OCI-LY1 (cell line): ENCODE measurements at regions not wholly inside any gene's neighbourhood (a gene's known extent, or its start where the extent isn't known, plus 50 kb on each side); places are given as distances from the start of the nearest gene placed in this dataset.

Experiments used
- H2AFZ ChIP-seq: fragments of 200-600 bp; sonication (generic), shearing (Covaris generic); 2 replicates; pipeline ENCODE4 v1.6.0; 2014; ENCODE audit warnings: antibody characterized with exemption, mild to moderate bottlenecking, low read length
- H3F3A ChIP-seq: fragments of 200-600 bp; sonication (generic), shearing (Covaris generic); 2 replicates; pipeline ENCODE4 v1.6.0; 2014; ENCODE audit warnings: mild to moderate bottlenecking, antibody characterized with exemption, low read length, moderate library complexity; ENCODE audit not compliant: insufficient read depth
- H3K27ac ChIP-seq: fragments of 200-600 bp; sonication (generic); 2 replicates; pipeline ENCODE4 v1.5.1; 2014; ENCODE audit warnings: low read length, mixed run types, mild to moderate bottlenecking, low read depth; ENCODE audit not compliant: poor library complexity, severe bottlenecking
- H3K27me3 ChIP-seq: fragments of 200-600 bp; sonication (generic); 2 replicates; pipeline ENCODE4 v1.6.0; 2014; ENCODE audit warnings: antibody characterized with exemption, mild to moderate bottlenecking, low read length, moderate library complexity; ENCODE audit not compliant: insufficient read depth
- H3K36me3 ChIP-seq: fragments of 200-600 bp; sonication (generic); 2 replicates; pipeline ENCODE4 v1.6.1; 2014; ENCODE audit warnings: mild to moderate bottlenecking, antibody characterized with exemption, low read length, moderate library complexity, mixed read lengths; ENCODE audit not compliant: insufficient read depth
- H3K4me1 ChIP-seq: fragments of 200-600 bp; sonication (generic); 2 replicates; pipeline ENCODE4 v1.5.1; 2014; ENCODE audit warnings: mild to moderate bottlenecking, low read length, moderate library complexity; ENCODE audit not compliant: insufficient read depth, severe bottlenecking
- H3K4me2 ChIP-seq: fragments of 200-600 bp; sonication (generic), shearing (Covaris generic); 2 replicates; pipeline ENCODE4 v1.6.1; 2014; ENCODE audit warnings: low read length
- H3K4me3 ChIP-seq: fragments of 200-600 bp; sonication (generic); 2 replicates; pipeline ENCODE4 v1.5.1; 2014; ENCODE audit warnings: low read length, low read depth, mild to moderate bottlenecking, mixed read lengths; ENCODE audit not compliant: poor library complexity, severe bottlenecking
- H3K79me2 ChIP-seq: fragments of 200-600 bp; shearing (Covaris generic); 2 replicates; pipeline ENCODE4 v1.6.1; 2016; ENCODE audit warnings: mixed run types, low read length, mixed read lengths; ENCODE audit not compliant: insufficient read depth
- H3K9ac ChIP-seq: fragments of 200-600 bp; sonication (generic), shearing (Covaris generic); 2 replicates; pipeline ENCODE4 v1.6.1; 2014; ENCODE audit warnings: mild to moderate bottlenecking, low read length, mixed read lengths
- H3K9me2 ChIP-seq: fragments of 200-600 bp; sonication (generic), shearing (Covaris generic); 2 replicates; pipeline ENCODE4 v1.6.1; 2014; ENCODE audit warnings: low read depth, mild to moderate bottlenecking, low read length, mixed read lengths
- H3K9me3 ChIP-seq: fragments of 200-600 bp; shearing (Covaris generic); 2 replicates; pipeline ENCODE4 v1.6.1; 2014; ENCODE audit warnings: low read length, mixed read lengths
- H4K20me1 ChIP-seq: fragments of 200-600 bp; sonication (generic), shearing (Covaris generic); 2 replicates; pipeline ENCODE4 v1.6.0; 2016; ENCODE audit warnings: mild to moderate bottlenecking, low read length; ENCODE audit not compliant: insufficient read depth
- EZH2 ChIP-seq: fragments of 200-600 bp; sonication (generic), shearing (Covaris generic); IDR thresholded peaks from 2 replicates; pipeline ENCODE4 v1.8.0; 2017; ENCODE audit warnings: borderline replicate concordance, mixed run types, mild to moderate bottlenecking, antibody characterized with exemption, low read length, moderate library complexity, mixed read lengths
- TF ChIP-seq, protein P1 (sequence below): fragments of 200-600 bp; sonication (generic), shearing (Covaris generic); IDR thresholded peaks from 2 replicates; pipeline ENCODE4 v1.5.1; 2017; ENCODE audit warnings: mild to moderate bottlenecking, antibody characterized with exemption, low read length, moderate library complexity, mixed read lengths

DNA sequence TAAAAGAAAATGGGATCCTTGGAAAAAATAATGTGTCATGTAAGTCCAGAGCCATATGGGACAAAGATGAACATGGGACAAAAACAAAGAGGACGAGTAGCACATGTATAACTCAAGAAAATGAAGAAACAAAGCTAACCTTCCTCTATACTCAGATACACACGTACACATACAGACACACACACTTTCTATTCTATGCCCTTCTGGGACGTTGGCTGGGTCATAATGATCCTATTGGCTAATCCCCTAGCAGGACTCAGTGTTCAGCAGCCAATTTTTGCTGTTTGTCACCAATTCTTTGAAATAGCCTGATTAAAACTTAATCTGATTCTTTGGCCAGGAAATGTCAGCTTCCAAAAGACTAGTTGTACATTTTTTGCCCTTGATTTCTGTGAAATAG is 189.4 kb upstream of the FOXG1 start:
- Histone ChIP-seq H3K36me3 (no peaks in the 10 kb centered on the region), H3K9me3 (no peaks in the 10 kb centered on the region), H3K9me2 (no peaks in the 10 kb centered on the region), H3K4me1 (no peaks in the 10 kb centered on the region), H3K4me2 (no peak overlapping the region), H3K27me3 (no peaks in the 10 kb centered on the region), H3K4me3 (no peak overlapping the region), H3F3A (no peaks in the 10 kb centered on the region), H3K27ac (no peak overlapping the region), H4K20me1 (no peaks in the 10 kb centered on the region), H3K79me2 (no peaks in the 10 kb centered on the region), H3K9ac (no peak overlapping the region), H2AFZ (no peak overlapping the region)
- TF ChIP-seq, protein P1, sequence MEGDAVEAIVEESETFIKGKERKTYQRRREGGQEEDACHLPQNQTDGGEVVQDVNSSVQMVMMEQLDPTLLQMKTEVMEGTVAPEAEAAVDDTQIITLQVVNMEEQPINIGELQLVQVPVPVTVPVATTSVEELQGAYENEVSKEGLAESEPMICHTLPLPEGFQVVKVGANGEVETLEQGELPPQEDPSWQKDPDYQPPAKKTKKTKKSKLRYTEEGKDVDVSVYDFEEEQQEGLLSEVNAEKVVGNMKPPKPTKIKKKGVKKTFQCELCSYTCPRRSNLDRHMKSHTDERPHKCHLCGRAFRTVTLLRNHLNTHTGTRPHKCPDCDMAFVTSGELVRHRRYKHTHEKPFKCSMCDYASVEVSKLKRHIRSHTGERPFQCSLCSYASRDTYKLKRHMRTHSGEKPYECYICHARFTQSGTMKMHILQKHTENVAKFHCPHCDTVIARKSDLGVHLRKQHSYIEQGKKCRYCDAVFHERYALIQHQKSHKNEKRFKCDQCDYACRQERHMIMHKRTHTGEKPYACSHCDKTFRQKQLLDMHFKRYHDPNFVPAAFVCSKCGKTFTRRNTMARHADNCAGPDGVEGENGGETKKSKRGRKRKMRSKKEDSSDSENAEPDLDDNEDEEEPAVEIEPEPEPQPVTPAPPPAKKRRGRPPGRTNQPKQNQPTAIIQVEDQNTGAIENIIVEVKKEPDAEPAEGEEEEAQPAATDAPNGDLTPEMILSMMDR = no peak
- TF ChIP-seq EZH2 = no peak

DNA sequence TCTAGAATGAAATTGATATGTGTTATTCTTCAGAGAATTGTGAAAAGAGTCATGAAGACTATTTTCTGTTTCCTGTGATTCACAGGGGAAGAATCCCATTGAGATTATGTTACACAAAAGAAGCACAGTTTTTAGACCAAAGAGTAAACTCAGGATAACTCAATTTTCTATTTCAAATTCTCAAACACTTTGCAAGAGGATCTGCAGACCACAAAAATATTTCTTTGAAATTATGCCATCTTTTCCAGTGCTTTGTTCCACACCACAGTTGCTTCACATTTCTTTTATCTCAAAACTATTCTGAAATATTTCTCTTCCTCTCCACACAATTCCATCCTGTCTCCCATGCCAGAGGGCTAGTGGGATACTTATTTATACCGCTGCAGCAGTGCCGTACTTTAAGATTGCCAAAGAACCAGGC is 188.9 kb upstream of the FOXG1 start:
- Histone ChIP-seq H3K9ac (no peak overlapping the region), H3K27ac (no peak overlapping the region), H3K27me3 (no peaks in the 10 kb centered on the region), H3K4me3 (no peak overlapping the region), H2AFZ (no peak overlapping the region), H4K20me1 (no peaks in the 10 kb centered on the region), H3K36me3 (no peaks in the 10 kb centered on the region), H3K9me2 (no peaks in the 10 kb centered on the region), H3K79me2 (no peaks in the 10 kb centered on the region), H3F3A (no peaks in the 10 kb centered on the region), H3K9me3 (no peaks in the 10 kb centered on the region), H3K4me1 (no peaks in the 10 kb centered on the region), H3K4me2 (no peak overlapping the region)
- TF ChIP-seq EZH2 = no peak
- TF ChIP-seq, protein P1 = no peak

DNA sequence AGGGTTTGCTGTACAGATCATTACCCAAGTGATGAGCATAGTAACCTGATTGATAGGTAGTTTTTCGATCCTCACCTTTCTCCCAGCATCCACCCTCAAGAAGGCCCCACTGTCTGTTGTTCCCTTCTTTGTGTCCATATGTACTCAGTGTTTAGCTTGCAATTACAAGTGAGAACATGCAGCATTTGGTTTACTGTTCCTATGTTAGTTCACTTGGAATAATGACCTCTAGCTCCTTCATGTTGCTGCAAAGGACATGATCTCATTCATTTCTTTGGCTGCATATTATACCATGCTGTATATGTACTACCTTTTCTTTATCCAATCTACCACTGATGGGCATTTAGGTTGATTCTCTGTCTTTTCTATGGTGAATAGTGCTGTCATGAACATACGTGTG is 181.6 kb upstream of the FOXG1 start:
- Histone ChIP-seq H3K27me3 (no peaks in the 10 kb centered on the region), H2AFZ (no peak overlapping the region), H3K9me2 (no peaks in the 10 kb centered on the region), H4K20me1 (no peaks in the 10 kb centered on the region), H3K4me2 (no peak overlapping the region), H3K4me1 (no peaks in the 10 kb centered on the region), H3K36me3 (no peaks in the 10 kb centered on the region), H3K4me3 (no peak overlapping the region), H3F3A (no peaks in the 10 kb centered on the region), H3K79me2 (no peaks in the 10 kb centered on the region), H3K9me3 (no peaks in the 10 kb centered on the region), H3K9ac (no peak overlapping the region), H3K27ac (no peak overlapping the region)
- TF ChIP-seq, protein P1 = no peak
- TF ChIP-seq EZH2 = no peak
